ENCODE measurements at regions not wholly inside any gene's neighbourhood (a gene's known extent, or its start where the extent isn't known, plus 50 kb on each side); places are given as distances from the start of the nearest gene placed in this dataset.

DNA sequence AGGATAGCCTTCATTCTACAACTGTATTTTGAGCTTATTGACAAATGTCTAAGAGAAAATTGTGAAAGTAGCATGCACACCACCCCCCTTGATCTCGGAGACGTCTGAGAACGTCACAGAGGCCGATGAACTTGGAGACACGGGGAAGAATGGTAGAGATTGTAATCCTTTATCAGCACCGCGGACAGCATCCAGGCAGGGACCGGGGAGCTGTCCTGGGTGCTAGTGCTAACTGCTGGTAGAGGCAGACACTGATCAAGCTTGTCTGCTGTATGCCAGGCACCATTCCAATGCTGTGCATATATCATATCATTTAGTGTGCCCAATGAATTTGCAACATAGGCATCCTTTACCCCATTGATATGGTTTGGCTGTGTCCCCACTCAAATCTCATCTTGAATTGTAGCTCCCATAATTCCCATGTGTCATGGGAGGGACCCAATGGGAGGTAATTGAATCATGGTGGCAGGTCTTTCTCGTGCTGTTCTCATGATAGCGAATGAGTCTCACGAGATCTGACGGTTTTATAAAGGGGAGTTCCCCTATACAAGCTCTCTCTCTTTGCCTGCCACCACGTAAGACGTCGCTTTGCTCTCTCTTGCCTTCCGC, 98.8 kb downstream of the LHX2 start:
- Histone ChIP-seq H2AFZ (no peak overlapping the region), H4K20me1 (ENCODE audit: insufficient read depth, poor library complexity, severe bottlenecking) (no peaks in the 10 kb centered on the region), H3K4me2 (no peak overlapping the region), H3K27ac (no peak overlapping the region), H3K79me2 (no peaks in the 10 kb centered on the region), H3K27me3 (peaks cover 7% of the 10 kb centered on the region), H3K4me1 (ENCODE audit: insufficient read depth) (no peaks in the 10 kb centered on the region), H3K36me3 (replicated peaks; ENCODE audit: insufficient read depth, low read depth) (no peaks in the 10 kb centered on the region), H3K9me2 (replicated peaks; ENCODE audit: insufficient read depth) (no peaks in the 10 kb centered on the region), H3K4me3 (no peak overlapping the region), H3K9me3 (ENCODE audit: low read depth) (no peaks in the 10 kb centered on the region)
- peak; percentile 86 for DNase-seq (ENCODE audit: low spot score)
- 36% methylated on average over 16 of the region's 16 CpGs for WGBS (ENCODE audit: low lambda C conversion rate, missing lambda C conversion rate)
- TF ChIP-seq EZH2 (IDR thresholded peaks at IDR 0.05; ENCODE audit: borderline replicate concordance) (no peak), EZH2phosphoT487 (IDR thresholded peaks at IDR 0.05; ENCODE audit: low read depth, severe bottlenecking, unreplicated experiment) (no peak)
- TF ChIP-seq, protein P1, sequence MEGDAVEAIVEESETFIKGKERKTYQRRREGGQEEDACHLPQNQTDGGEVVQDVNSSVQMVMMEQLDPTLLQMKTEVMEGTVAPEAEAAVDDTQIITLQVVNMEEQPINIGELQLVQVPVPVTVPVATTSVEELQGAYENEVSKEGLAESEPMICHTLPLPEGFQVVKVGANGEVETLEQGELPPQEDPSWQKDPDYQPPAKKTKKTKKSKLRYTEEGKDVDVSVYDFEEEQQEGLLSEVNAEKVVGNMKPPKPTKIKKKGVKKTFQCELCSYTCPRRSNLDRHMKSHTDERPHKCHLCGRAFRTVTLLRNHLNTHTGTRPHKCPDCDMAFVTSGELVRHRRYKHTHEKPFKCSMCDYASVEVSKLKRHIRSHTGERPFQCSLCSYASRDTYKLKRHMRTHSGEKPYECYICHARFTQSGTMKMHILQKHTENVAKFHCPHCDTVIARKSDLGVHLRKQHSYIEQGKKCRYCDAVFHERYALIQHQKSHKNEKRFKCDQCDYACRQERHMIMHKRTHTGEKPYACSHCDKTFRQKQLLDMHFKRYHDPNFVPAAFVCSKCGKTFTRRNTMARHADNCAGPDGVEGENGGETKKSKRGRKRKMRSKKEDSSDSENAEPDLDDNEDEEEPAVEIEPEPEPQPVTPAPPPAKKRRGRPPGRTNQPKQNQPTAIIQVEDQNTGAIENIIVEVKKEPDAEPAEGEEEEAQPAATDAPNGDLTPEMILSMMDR (IDR thresholded peaks at IDR 0.05; ENCODE audit: poor library complexity), result no peak

DNA sequence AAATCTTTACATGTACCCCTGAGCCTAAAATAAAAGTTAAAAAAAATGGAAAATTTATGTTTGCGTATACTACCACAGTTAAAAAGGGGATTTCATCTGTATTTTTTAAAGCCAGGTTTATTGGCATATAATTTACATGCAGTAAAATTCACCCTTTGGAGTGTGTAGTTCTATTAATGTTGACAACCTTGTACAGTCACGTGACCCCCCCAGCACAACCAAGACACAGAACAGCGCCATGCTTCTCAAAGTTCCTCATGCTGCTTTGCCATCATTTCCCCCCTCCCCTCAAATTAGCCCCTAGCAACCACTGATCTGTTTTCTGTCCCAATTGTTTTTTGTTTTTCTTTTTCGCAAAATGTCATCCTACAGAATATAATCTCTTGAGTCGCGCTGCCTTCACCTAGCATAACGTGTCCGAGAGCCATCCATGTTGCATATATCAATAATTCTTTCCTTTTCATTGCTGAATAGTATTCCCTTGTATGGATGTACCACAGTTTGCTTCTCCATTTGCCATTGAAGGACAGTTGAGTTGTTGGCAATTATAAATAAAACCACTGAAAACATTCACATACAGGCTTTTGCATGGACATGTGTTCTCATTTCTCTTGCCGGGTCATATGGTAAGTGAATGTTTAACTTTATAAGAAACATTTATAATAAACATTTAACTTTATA, 105.3 kb downstream of the LHX2 start:
- Histone ChIP-seq H3K4me1 (ENCODE audit: insufficient read depth) (no peaks in the 10 kb centered on the region), H3K36me3 (replicated peaks; ENCODE audit: insufficient read depth, low read depth) (no peaks in the 10 kb centered on the region), H3K79me2 (no peaks in the 10 kb centered on the region), H3K9me2 (replicated peaks; ENCODE audit: insufficient read depth) (no peaks in the 10 kb centered on the region), H3K4me2 (no peak overlapping the region), H3K27me3 (no peaks in the 10 kb centered on the region), H3K4me3 (no peak overlapping the region), H2AFZ (no peak overlapping the region), H4K20me1 (ENCODE audit: insufficient read depth, poor library complexity, severe bottlenecking) (no peaks in the 10 kb centered on the region), H3K9me3 (ENCODE audit: low read depth) (no peaks in the 10 kb centered on the region), H3K27ac (no peak overlapping the region)
- DNase-seq (ENCODE audit: low spot score), result no peak
- 87% methylated on average over 9 of the region's 9 CpGs for WGBS (ENCODE audit: low lambda C conversion rate, missing lambda C conversion rate)
- TF ChIP-seq EZH2 (IDR thresholded peaks at IDR 0.05; ENCODE audit: borderline replicate concordance), result no peak
- TF ChIP-seq, protein P1 (IDR thresholded peaks at IDR 0.05; ENCODE audit: poor library complexity), result no peak
- TF ChIP-seq EZH2phosphoT487 (IDR thresholded peaks at IDR 0.05; ENCODE audit: low read depth, severe bottlenecking, unreplicated experiment), result no peak

DNA sequence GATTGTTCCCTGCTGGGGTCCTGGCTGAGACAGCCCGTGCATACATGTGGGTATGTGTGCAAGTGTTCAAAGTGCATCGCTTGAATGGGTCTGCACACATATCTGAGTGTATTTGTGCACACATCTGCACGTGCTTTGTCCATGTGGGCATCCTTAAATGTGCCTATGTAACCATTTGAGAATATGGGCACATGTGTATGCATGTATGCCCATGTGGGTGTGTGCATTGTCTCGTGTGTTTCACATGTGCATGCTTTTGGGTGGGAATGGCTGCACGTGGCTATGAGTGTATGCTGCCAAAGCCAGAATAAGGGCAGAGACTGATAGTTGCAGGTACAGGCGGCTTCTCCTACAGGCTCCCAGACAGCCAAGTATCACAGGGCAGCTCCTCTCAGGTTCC, 107.3 kb downstream of the LHX2 start:
- no peaks in the 10 kb centered on the region for H3K27me3 ChIP-seq
- 73% methylated on average over 6 of the region's 6 CpGs for WGBS (ENCODE audit: low lambda C conversion rate, missing lambda C conversion rate)
- no peak overlapping the region for H2AFZ ChIP-seq
- no peaks in the 10 kb centered on the region for H3K79me2 ChIP-seq
- DNase-seq (ENCODE audit: low spot score), result no peak
- H3K4me1 ChIP-seq (ENCODE audit: insufficient read depth), result no peaks in the 10 kb centered on the region
- no peaks in the 10 kb centered on the region for H3K9me2 ChIP-seq (replicated peaks; ENCODE audit: insufficient read depth)
- no peak overlapping the region for H3K4me2 ChIP-seq
- H3K9me3 ChIP-seq (ENCODE audit: low read depth), result no peaks in the 10 kb centered on the region
- no peaks in the 10 kb centered on the region for H3K36me3 ChIP-seq (replicated peaks; ENCODE audit: insufficient read depth, low read depth)
- no peak overlapping the region for H3K27ac ChIP-seq
- TF ChIP-seq EZH2phosphoT487 (IDR thresholded peaks at IDR 0.05; ENCODE audit: low read depth, severe bottlenecking, unreplicated experiment) (no peak), EZH2 (IDR thresholded peaks at IDR 0.05; ENCODE audit: borderline replicate concordance) (no peak)
- TF ChIP-seq, protein P1 (IDR thresholded peaks at IDR 0.05; ENCODE audit: poor library complexity), result no peak
- no peaks in the 10 kb centered on the region for H4K20me1 ChIP-seq (ENCODE audit: insufficient read depth, poor library complexity, severe bottlenecking)
- no peak overlapping the region for H3K4me3 ChIP-seq
